GM19351 (cell line): ENCODE measurements at regions not wholly inside any gene's neighbourhood (a gene's known extent, or its start where the extent isn't known, plus 50 kb on each side); places are given as distances from the start of the nearest gene placed in this dataset.

Experiments used
- ATAC-seq: cut with Tn5 transposase; IDR thresholded peaks from one replicate; pipeline ENCODE4 v1.9.1; 2021; ENCODE audit warnings: mild to moderate bottlenecking, moderate library complexity; ENCODE audit not compliant: unreplicated experiment

- ATAC-seq, result no peak
Observed at GRCh38 chr14:100955201-100955600, 51.7 kb upstream of the RTL1 start.

- no peak for ATAC-seq
Observed at GRCh38 chr14:100962494-100962893, 59.0 kb upstream of the RTL1 start.

- no peak for ATAC-seq
Observed at GRCh38 chr14:100965296-100965695, 61.8 kb upstream of the RTL1 start.

GRCh38 chr14:100967178-100967577 is 63.7 kb upstream of the RTL1 start:
- ATAC-seq, result no peak

GRCh38 chr14:100967930-100968329 is 64.4 kb upstream of the RTL1 start:
- ATAC-seq, result no peak

GRCh38 chr14:100972118-100972897 is 68.8 kb upstream of the RTL1 start:
- ATAC-seq, result no peak

- ATAC-seq, result no peak
Observed at GRCh38 chr14:100975671-100976070, 72.1 kb upstream of the RTL1 start.

GRCh38 chr14:100979079-100979478 is 75.6 kb upstream of the RTL1 start:
- no peak for ATAC-seq

- ATAC-seq, result no peak
Observed at GRCh38 chr14:100979780-100980179, 76.3 kb upstream of the RTL1 start.

- no peak for ATAC-seq
Observed at GRCh38 chr14:100980823-100981222, 77.3 kb upstream of the RTL1 start.

- ATAC-seq, result no peak
Observed at GRCh38 chr14:100981809-100982208, 78.3 kb upstream of the RTL1 start.

GRCh38 chr14:100982353-100982752 is 78.8 kb upstream of the RTL1 start:
- no peak for ATAC-seq

- ATAC-seq, result no peak
Observed at GRCh38 chr14:100982762-100983161, 79.2 kb upstream of the RTL1 start.

GRCh38 chr14:100983710-100984109 is 80.2 kb upstream of the RTL1 start:
- ATAC-seq, result no peak

GRCh38 chr14:100988011-100988410 is 84.5 kb upstream of the RTL1 start:
- ATAC-seq, result no peak

GRCh38 chr14:100988411-100988900 is 84.9 kb upstream of the RTL1 start:
- no peak for ATAC-seq

- no peak for ATAC-seq
Observed at GRCh38 chr14:100988956-100989355, 85.4 kb upstream of the RTL1 start.

GRCh38 chr14:100989924-100990323 is 86.4 kb upstream of the RTL1 start:
- no peak for ATAC-seq

GRCh38 chr14:100994082-100994481 is 90.6 kb upstream of the RTL1 start:
- ATAC-seq, result no peak

GRCh38 chr14:100994756-100995330 is 91.3 kb upstream of the RTL1 start:
- ATAC-seq, result no peak

GRCh38 chr14:101000711-101001250 is 97.3 kb upstream of the RTL1 start:
- no peak for ATAC-seq
